H54 (cell line): ENCODE measurements at regions not wholly inside any gene's neighbourhood (a gene's known extent, or its start where the extent isn't known, plus 50 kb on each side); places are given as distances from the start of the nearest gene placed in this dataset.
"Not testable (repeated sequence)": the region's sequence is repeated elsewhere in the genome, so short reads cannot be mapped to it uniquely, and the experiment has no call there.

Experiments
- DNase-seq: peaks from one replicate; pipeline ENCODE4 v3.0.0; 2011; ENCODE audit warnings: low spot score, mixed read lengths; ENCODE audit not compliant: insufficient read length
- FAIRE-seq: peaks from 3 replicates; lab custom pipeline; 2011; peaks lifted over from hg19 to GRCh38; lab: Jason Lieb, UNC
- POLR2A ChIP-seq: IDR thresholded peaks from 2 replicates; pipeline ENCODE4 v1.6.1; 2011; ENCODE audit warnings: low read depth, mild to moderate bottlenecking, low read length

DNA sequence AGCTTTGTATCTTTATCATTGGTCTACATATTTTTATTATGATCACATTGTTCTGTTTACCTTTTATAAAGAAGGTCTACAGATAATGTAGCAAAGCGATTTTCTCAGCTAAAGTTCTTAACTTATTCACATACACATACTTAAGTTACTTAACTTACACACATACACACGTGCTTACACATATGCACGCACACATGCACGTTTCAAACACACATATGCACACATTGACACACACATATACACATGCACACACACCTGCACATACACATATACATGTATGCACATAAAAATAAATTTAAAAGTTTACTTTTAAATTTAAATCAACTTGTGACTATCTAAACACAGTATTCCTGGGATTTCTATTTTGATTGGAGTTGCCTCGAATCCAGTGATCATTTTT is 1204.5 kb upstream of the SLC39A10 start:
- FAIRE-seq (no peak), DNase-seq (no peak)
- no peak for TF ChIP-seq POLR2A

DNA sequence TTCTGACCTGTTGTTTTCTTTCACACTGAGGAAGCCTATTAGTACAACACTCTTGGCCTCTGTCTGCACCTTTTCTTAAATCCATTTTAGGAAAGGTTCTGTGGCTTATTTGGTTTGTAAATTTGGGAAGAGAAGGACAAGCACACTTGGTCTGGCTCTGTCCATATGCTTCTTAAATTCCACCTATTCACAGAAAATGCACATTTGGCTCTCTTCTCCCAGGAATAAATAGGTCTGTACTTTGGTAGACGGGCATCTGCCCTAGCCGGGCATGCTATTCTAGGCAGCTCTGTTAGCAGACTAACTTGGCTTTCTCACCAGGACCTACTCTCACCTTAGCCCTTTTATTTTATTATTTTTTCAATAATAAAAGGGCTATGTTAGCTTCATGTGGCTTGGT is 1211.8 kb upstream of the SLC39A10 start:
- FAIRE-seq, result no peak
- no peak for DNase-seq
- no peak for TF ChIP-seq POLR2A

DNA sequence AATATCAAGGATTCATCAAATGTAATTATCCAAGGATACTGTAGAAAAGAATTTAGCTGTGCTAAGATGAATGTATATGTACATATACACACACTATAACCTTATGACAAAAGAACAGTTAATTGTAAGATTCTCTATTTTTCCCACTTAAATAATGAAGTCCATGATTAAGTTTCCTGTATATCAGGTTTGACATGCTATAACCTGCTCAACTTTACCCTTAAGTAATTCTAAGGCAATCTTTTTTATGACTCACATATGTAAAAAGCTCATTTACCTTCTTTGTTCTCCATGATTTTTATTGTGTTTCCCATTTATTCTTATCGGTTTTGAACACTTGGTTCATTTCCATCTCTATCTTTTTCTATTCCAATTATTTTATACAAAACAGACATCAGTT is 1213.1 kb upstream of the SLC39A10 start:
- DNase-seq (no peak), FAIRE-seq (no peak)
- no peak for TF ChIP-seq POLR2A

DNA sequence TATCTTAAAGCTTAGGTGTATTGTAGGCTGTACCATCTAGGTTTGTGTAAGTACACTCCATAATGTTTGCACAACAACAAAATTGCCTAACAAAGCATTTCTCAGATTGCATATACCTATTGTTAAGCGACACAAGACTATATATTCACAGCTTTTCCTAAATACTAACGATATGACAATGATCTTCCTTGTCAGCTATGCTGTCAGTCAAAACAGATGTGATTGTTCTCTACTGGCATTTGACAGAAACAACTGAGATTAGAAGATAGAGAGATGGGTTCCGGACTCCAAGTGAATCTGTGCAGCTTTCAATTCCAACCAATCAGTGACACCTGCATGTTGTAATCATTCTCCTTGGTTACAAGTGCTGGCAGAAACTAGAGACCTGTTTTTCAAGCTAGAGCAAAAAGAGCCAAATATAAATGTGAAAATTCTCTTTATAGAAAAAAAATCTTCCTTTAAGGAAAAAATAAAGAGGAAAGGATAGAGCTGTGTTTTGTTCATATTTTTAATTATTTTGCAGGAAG is 1232.3 kb upstream of the SLC39A10 start:
- no peak for DNase-seq
- no peak for TF ChIP-seq POLR2A
- no peak for FAIRE-seq

DNA sequence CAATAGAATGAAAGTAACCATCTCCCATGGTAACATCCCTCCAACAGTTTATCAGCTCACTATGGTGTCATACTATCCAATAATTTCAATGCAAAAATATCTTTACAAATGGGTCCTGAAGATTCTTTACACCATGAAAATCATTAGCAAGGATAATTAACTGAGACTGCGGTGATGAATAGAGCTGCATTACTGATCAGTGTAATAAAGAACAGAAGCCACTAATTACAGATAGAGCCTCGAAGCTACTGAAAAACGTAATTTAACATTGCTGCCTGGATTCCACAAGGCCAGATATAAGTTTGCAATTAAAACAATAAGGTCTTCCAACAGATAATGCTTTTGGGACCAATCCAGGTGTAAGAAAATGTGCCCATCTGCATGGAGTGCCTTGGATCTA is 1245.8 kb upstream of the SLC39A10 start:
- TF ChIP-seq POLR2A, result no peak
- DNase-seq, result no peak
- FAIRE-seq, result no peak

DNA sequence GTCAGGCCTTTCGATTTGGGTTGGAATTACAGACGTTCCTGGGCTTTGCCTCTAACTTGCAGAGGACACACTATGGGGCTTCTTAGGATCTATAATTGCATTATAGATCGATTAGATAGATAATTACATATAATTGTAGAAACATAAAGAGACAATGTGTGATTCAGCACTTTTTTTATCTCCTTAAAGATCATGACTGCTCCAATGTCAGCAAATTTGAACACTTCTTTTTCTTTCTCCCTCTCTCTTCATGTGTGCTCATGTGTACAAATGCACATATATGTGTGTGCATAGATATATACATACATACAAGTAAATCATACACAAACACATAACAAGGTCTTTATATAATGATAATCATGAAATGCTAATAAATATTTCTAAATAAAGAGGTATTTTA is 1261.2 kb upstream of the SLC39A10 start:
- FAIRE-seq (no peak), DNase-seq (no peak)
- no peak for TF ChIP-seq POLR2A

DNA sequence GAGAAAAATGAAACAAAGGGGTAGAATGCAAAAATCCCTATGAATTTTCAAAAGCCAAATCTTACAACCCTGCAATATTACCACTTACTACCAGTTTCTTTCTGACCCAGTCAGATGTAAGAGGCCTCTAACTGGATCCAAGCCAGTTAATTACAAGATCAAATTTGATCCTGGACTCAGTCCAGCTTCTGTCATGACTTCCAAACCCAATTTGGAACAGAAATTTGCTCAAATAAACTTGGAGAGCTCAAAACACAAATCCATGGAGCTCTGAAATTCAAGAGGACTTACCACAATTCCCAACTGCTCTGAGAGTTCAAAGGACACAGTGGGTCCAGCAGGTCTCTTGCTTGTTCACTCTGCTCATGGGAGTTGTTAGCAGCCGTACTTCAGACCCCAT is 1271.7 kb upstream of the SLC39A10 start:
- no peak for DNase-seq
- TF ChIP-seq POLR2A, result no peak
- no peak for FAIRE-seq

DNA sequence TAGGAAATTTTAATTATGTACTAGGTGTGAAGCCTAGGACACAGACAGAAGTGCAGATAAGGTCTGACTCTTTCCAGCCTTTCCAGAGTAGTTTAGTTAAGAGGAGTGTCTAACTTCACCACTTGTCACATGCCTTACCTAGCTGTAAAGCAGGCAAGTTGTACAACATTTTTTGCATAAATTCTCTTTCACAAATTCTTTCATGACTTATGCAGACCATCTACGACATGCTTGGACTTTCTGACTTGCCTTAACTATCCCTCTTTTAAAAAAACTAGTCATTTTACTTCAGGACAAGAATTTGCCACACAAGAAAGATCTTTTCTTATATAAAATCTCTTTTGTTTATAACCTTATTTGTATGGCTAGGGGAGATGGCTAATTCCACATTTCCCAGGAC is 1273.6 kb upstream of the SLC39A10 start:
- FAIRE-seq (no peak), DNase-seq (no peak)
- no peak for TF ChIP-seq POLR2A

DNA sequence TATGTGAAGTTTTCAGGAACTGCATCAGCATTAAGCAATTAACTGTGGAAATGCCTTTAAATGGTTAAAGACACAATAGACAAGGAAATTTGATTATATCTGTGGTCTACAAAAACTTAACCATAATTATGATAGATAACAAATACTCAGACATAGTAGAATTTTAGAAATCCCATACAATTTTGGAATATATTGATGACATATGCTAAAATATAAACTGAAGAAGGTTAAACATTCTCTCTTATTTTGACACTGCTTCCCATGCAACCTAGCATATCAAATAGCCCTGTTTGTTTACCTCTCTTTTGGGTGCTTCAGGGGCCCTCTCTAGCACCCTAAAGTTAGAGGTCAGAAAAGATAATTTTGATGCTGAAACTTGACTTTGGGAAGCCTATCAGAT is 1274.8 kb upstream of the SLC39A10 start:
- TF ChIP-seq POLR2A, result no peak
- FAIRE-seq, result no peak
- no peak for DNase-seq

DNA sequence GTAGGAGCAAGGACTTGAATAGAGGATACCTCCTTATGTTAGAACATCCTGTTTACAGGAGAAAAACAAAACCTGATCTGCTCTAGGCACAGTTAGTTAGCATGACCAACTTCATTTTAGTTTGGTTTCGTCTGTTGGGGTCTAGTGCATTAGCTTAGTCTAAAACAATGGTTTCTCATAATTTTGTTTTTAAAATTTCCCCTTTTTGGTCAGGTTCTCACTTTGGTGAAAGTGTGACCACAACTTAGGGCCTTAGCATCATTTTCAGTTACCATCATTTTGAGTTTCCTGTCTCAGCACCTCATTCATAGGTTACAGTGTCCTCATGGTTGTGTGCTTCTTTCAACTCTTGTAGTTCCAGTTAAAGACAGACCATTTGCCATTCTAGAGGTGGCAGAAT is 1277.0 kb upstream of the SLC39A10 start:
- TF ChIP-seq POLR2A, result no peak
- no peak for FAIRE-seq
- DNase-seq, result no peak

DNA sequence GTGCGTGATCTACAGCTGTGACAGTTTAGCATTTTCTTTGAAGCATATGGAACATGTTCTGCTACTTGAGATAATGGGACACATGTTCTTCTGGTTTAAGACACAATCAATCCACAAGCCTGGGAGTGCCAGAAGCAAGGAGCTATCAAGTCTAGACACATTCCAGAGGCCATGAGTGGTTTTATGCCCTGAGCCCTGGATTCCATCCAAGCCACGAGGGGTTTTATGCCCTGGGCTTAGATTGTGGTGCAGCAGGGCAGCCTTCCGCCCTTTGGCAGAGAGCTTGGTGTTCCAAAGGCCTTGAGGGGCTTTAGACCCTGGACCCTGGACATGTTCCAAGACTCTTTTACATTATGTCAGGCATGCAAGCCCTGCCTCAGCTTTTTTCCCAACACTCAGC is 1289.6 kb upstream of the SLC39A10 start:
- DNase-seq, FAIRE-seq: not testable (repeated sequence)

DNA sequence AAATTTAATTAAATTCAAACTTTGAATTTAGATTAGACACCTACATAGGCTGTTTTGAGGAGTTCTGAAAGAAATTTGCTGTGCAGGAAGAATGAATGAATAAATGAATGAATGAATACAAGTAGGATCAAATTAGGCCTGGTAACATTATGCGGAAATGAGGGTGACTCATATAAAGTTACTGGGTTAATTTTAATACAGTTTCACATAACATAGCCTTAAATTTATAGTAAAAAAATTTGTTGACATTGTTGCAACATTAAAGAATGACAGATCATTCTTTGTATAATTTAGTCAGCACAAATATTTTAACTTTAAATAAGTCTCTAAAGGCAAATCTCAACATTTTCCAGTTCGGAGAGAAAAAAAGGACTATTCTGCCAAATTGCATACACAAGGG is 1293.1 kb upstream of the SLC39A10 start:
- TF ChIP-seq POLR2A, result no peak
- DNase-seq (no peak), FAIRE-seq (no peak)

DNA sequence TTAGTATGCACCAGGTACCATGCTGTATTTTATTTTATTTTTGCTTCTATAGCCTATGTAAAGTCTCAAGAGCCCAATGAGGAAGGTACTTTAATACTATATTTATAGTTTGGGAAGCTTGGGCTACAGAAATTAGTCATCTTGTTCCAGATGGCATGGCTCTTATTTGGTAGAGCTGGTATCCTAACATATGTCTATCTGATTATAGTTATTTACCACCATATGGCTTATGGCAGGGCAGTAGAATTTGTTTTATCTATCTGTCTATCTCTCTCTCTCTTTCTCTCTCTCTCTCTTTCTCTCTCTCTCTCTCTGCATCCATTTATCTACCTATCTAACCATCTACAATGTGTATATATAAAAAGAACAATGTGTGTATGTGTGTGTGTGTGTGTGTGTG is 1293.7 kb upstream of the SLC39A10 start:
- no peak for DNase-seq
- no peak for TF ChIP-seq POLR2A
- FAIRE-seq, result no peak

DNA sequence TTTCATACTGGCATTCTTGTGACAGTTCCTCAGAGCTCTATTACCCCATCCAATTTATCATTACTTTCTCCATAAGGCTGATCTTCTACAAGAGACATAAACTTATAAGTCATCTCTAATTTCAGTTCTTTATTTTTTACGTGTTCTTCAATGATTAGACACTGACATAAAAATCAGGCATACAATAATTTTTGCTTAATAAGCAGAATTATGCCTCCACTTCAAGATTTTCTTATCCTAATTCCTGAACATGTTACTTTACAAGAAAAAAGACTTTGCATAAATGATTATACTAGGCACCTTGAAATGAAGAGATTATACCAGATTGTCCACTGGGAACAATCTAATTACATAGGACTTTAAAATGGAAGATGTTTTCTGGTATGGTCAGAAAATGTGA is 1304.5 kb upstream of the SLC39A10 start:
- FAIRE-seq (no peak), DNase-seq (no peak)
- no peak for TF ChIP-seq POLR2A

DNA sequence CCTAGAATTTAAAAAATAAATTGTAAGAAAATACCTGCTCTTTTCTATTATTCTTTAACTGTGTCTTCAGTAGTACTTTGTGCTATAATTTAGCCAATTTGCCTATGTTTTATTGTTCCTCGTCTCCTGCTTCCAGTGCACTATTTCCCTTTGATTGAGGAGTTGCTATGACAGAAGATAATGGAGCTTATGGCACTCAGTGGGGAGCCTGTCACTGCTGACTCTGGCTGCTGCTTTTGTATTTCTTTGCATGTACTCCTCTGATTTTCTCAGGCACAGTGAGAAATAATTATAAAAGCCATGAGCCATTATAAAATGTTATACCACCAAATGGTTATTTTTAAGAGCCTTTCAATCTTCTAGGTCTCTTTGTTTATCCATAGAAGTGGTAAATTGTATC is 1310.8 kb upstream of the SLC39A10 start:
- DNase-seq, result no peak
- TF ChIP-seq POLR2A, result no peak
- no peak for FAIRE-seq

DNA sequence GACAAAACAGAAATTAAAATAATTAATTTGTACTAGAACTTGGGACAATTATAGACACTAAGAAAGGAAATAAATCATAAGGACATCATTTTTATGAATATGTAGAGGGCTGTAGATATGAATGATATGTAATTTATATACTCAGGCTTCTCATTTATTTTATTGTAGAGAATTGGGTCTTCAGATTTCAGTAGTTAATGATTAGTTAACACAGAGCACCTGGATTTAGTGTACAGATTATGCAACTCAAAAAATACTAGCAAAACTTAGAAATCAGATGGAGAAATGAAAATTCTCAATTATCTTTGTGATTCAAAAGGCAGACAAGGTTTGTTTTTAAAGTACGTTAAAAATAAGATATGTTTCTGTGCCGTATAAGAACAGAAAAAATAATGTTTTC is 1311.7 kb upstream of the SLC39A10 start:
- no peak for DNase-seq
- no peak for FAIRE-seq

More for the DNA sequence above, 1311.7 kb upstream of the SLC39A10 start:
- TF ChIP-seq POLR2A, result no peak
